Activated CD8-positive, alpha-beta T cell treated with anti-CD3 and anti-CD28 coated beads for 36 hours (primary cell): ENCODE measurements at regions not wholly inside any gene's neighbourhood (a gene's known extent, or its start where the extent isn't known, plus 50 kb on each side); places are given as distances from the start of the nearest gene placed in this dataset.

Experiments used
- ATAC-seq: fragments of 200-7000 bp; cut with Tn5 transposase; one replicate; pipeline ENCODE4 v1.10.0; 2021; ENCODE audit warnings: mild to moderate bottlenecking, moderate library complexity
- CTCF ChIA-PET: fragments of 350-600 bp; sonication (Branson Sonifier 250); formaldehyde crosslinking; loops from one replicate; lab custom pipeline; 2021; ENCODE audit warnings: antibody characterized with exemption; lab: Charles Lee
- POLR2A ChIA-PET: fragments of 350-600 bp; sonication (Branson Sonifier 250); formaldehyde crosslinking; loops from one replicate; lab custom pipeline; 2021; ENCODE audit warnings: antibody characterized with exemption; lab: Charles Lee
- DNase-seq: peaks from one replicate; pipeline ENCODE4 v3.0.0-alpha.2; 2020
- H3K27ac Mint-ChIP-seq: one replicate; pipeline ENCODE4 v1.8.0; 2021; ENCODE audit warnings: mild to moderate bottlenecking, mixed read lengths
- H3K27me3 Mint-ChIP-seq: one replicate; pipeline ENCODE4 v1.8.0; 2021; ENCODE audit warnings: mixed read lengths
- H3K36me3 Mint-ChIP-seq: one replicate; pipeline ENCODE4 v1.8.0; 2021; ENCODE audit warnings: low read depth, mixed read lengths
- H3K4me1 Mint-ChIP-seq: one replicate; pipeline ENCODE4 v1.8.0; 2021; ENCODE audit warnings: low read depth, mixed read lengths
- H3K4me3 Mint-ChIP-seq: one replicate; pipeline ENCODE4 v1.8.0; 2021; ENCODE audit warnings: mild to moderate bottlenecking, moderate library complexity, mixed read lengths
- H3K9me3 Mint-ChIP-seq: one replicate; pipeline ENCODE4 v1.8.0; 2021; ENCODE audit warnings: mixed read lengths
- intact Hi-C: fragments of 100-400 bp; cut with micrococcal nuclease; formaldehyde crosslinking; loops from one replicate; pipeline ENCODE4 v1.10.0; 2022
- TF ChIP-seq, protein P1 (sequence below): fragments of 200-600 bp; IDR thresholded peaks from one replicate; pipeline ENCODE4 v1.8.0; 2022; ENCODE audit warnings: antibody characterized with exemption, mild to moderate bottlenecking

DNA sequence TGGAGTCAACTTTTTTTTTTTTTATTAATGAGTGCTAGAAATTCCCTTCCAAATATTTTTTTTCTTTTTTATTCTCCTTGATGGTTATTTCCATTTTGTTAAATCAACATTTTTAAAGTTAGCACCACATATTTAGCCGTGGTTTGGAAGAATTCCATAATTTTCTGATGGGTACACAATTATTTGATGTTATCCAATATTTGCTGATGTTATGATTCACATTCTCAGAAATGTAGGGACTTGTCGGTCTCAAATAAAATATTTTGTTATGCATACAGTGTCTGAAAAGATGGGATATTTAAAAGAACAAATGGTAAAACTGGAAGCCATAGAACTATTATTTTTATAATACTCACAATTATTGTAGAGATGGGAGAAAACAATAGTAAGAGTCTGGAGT, 911.5 kb upstream of the GBE1 start:
- intact Hi-C loops, result no loop called here
- Mint-ChIP-seq H3K36me3 (no peaks in the 10 kb centered on the region), H3K27me3 (no peaks in the 10 kb centered on the region), H3K9me3 (peaks cover 3% of the 10 kb centered on the region), H3K4me1 (no peaks in the 10 kb centered on the region), H3K4me3 (no peak overlapping the region), H3K27ac (no peak overlapping the region)
- ATAC-seq, result no peak
- POLR2A ChIA-PET, result no interaction called here
- CTCF ChIA-PET, result no interaction called here
- DNase-seq, result no peak
- TF ChIP-seq, protein P1, sequence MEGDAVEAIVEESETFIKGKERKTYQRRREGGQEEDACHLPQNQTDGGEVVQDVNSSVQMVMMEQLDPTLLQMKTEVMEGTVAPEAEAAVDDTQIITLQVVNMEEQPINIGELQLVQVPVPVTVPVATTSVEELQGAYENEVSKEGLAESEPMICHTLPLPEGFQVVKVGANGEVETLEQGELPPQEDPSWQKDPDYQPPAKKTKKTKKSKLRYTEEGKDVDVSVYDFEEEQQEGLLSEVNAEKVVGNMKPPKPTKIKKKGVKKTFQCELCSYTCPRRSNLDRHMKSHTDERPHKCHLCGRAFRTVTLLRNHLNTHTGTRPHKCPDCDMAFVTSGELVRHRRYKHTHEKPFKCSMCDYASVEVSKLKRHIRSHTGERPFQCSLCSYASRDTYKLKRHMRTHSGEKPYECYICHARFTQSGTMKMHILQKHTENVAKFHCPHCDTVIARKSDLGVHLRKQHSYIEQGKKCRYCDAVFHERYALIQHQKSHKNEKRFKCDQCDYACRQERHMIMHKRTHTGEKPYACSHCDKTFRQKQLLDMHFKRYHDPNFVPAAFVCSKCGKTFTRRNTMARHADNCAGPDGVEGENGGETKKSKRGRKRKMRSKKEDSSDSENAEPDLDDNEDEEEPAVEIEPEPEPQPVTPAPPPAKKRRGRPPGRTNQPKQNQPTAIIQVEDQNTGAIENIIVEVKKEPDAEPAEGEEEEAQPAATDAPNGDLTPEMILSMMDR, result no peak

DNA sequence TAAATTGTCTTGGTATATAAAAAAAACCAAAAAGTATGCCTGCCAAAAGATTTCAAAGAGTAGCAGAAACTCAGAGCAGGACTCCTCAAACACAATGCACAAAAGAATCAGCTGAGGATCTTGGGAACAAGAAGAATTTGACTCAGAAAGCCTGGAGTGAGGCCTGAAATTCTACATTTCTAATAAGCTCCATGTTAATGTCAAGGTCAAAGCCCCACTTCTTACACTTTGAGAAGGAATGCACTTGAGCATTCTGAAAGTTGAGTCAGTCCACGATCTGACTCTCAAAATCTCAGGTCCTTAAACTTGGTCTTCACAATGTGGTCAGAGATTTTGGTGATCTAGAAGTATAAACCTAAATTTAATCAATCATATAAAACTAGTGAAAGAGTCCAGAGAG, 910.0 kb upstream of the GBE1 start:
- ATAC-seq (no peak), DNase-seq (no peak)
- Mint-ChIP-seq H3K27ac (no peak overlapping the region), H3K9me3 (peaks cover 4% of the 10 kb centered on the region), H3K36me3 (no peaks in the 10 kb centered on the region), H3K4me1 (no peaks in the 10 kb centered on the region), H3K27me3 (no peaks in the 10 kb centered on the region), H3K4me3 (no peak overlapping the region)
- POLR2A ChIA-PET, result no interaction called here
- TF ChIP-seq, protein P1, result no peak
- CTCF ChIA-PET, result no interaction called here
- intact Hi-C loops, result no loop called here

GRCh38 chr3:82654708-82655107, 893.3 kb upstream of the GBE1 start:
- CTCF ChIA-PET, result no interaction called here
- Mint-ChIP-seq H3K27me3 (no peaks in the 10 kb centered on the region), H3K27ac (no peak overlapping the region), H3K9me3 (peaks cover 3% of the 10 kb centered on the region), H3K4me1 (no peaks in the 10 kb centered on the region), H3K36me3 (no peaks in the 10 kb centered on the region), H3K4me3 (no peak overlapping the region)
- TF ChIP-seq, protein P1, result no peak
- no peak for ATAC-seq
- intact Hi-C loops, result no loop called here
- no peak for DNase-seq
- POLR2A ChIA-PET, result no interaction called here

GRCh38 chr3:82643948-82644347, 882.5 kb upstream of the GBE1 start:
- no peak overlapping the region for H3K4me3 Mint-ChIP-seq
- intact Hi-C loops, result no loop called here
- ATAC-seq, result no peak
- ChIA-PET CTCF (no interaction called here), POLR2A (no interaction called here)
- peaks cover 1% of the 10 kb centered on the region for H3K9me3 Mint-ChIP-seq
- H3K27ac Mint-ChIP-seq, result no peak overlapping the region
- H3K36me3 Mint-ChIP-seq, result no peaks in the 10 kb centered on the region
- TF ChIP-seq, protein P1, result no peak
- DNase-seq, result peak; percentile 1
- H3K4me1 Mint-ChIP-seq, result no peaks in the 10 kb centered on the region
- no peaks in the 10 kb centered on the region for H3K27me3 Mint-ChIP-seq

DNA sequence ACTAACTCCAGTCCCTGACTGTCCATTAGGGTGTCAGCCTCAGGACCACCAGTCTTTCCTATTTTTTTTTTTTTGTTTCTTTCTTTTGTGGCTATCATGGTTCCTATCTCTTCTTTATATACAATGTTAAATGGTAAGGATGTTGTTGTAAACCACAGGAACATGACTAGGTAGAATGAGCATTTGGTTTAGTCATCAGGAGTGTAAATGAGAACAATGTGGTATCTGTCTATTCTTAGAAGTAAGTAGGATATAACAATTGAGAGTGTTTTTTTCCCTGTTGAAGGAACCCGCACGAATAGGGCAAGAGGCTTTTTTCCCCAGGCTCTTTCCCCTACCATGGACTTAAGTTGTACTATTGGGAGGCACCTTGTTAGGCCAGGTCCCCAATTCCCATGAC, 880.3 kb upstream of the GBE1 start:
- TF ChIP-seq, protein P1, result no peak

More for the DNA sequence above, 880.3 kb upstream of the GBE1 start:
- no peak for DNase-seq
- Mint-ChIP-seq H3K4me3 (no peak overlapping the region), H3K9me3 (peaks cover 1% of the 10 kb centered on the region), H3K27me3 (no peaks in the 10 kb centered on the region), H3K36me3 (no peaks in the 10 kb centered on the region), H3K27ac (no peak overlapping the region), H3K4me1 (no peaks in the 10 kb centered on the region)
- intact Hi-C loops, result no loop called here
- no peak for ATAC-seq
- POLR2A ChIA-PET, result no interaction called here
- CTCF ChIA-PET, result no interaction called here
